HL-60 (cell line): ENCODE measurements at regions not wholly inside any gene's neighbourhood (a gene's known extent, or its start where the extent isn't known, plus 50 kb on each side); places are given as distances from the start of the nearest gene placed in this dataset.
A peak's percentile ranks its signal among the peaks of the same experiment; 100 is the strongest.

Source experiments
- DNase-seq, 2 experiments: peaks; one replicate each; pipeline ENCODE4 v3.0.0-alpha.2; 2010 to 2020; ENCODE audit warnings: low read depth in 1 of 2, low spot score in 1 of 2
- H3K27ac ChIP-seq: fragments of 250-450 bp; sonication (Bioruptor Pico); replicated peaks from 2 replicates; pipeline ENCODE4 v1.5.1; 2020; ENCODE audit warnings: mild to moderate bottlenecking, moderate library complexity
- H3K27me3 ChIP-seq: fragments of 250-450 bp; sonication (Bioruptor Pico); 2 replicates; pipeline ENCODE4 v1.5.1; 2021; ENCODE audit warnings: mild to moderate bottlenecking, moderate library complexity; ENCODE audit not compliant: insufficient read depth, poor library complexity, severe bottlenecking
- H3K4me3 ChIP-seq: replicated peaks from 2 replicates; pipeline ENCODE4 v1.5.1; 2011; ENCODE audit warnings: mild to moderate bottlenecking, control low read depth, low read length; ENCODE audit not compliant: insufficient read depth
- CTCF ChIP-seq: IDR thresholded peaks from one replicate; pipeline ENCODE4 v1.5.1; 2011; ENCODE audit warnings: low read length, control low read depth, inconsistent platforms; ENCODE audit not compliant: insufficient read depth
- GABPA ChIP-seq: IDR thresholded peaks from 2 replicates; pipeline ENCODE4 v1.6.1; 2012; ENCODE audit warnings: low read depth
- POLR2AphosphoS5 ChIP-seq: IDR thresholded peaks from 2 replicates; pipeline ENCODE4 v1.6.1; 2012; ENCODE audit warnings: low read depth
- SPI1 ChIP-seq: IDR thresholded peaks from 2 replicates; pipeline ENCODE4 v1.6.1; 2012; ENCODE audit warnings: low read depth, mild to moderate bottlenecking, borderline replicate concordance
- TF ChIP-seq, protein P1 (sequence below): IDR thresholded peaks from 2 replicates; pipeline ENCODE4 v1.6.1; 2012; ENCODE audit warnings: low read depth; ENCODE audit not compliant: insufficient replicate concordance

GRCh38 chr10:78640796-78641636, 427.8 kb upstream of the ZMIZ1 start:
- DNase-seq, result peak; percentile 5 to 90
- Histone ChIP-seq H3K27me3 (no peaks in the 10 kb centered on the region), H3K4me3 (no peak overlapping the region), H3K27ac (peak overlapping the region; percentile 47)
- TF ChIP-seq POLR2AphosphoS5, result no peak
- TF ChIP-seq CTCF, result no peak
- TF ChIP-seq SPI1, result no peak; the same call in 1 of the 2 replicates
- TF ChIP-seq, protein P1, sequence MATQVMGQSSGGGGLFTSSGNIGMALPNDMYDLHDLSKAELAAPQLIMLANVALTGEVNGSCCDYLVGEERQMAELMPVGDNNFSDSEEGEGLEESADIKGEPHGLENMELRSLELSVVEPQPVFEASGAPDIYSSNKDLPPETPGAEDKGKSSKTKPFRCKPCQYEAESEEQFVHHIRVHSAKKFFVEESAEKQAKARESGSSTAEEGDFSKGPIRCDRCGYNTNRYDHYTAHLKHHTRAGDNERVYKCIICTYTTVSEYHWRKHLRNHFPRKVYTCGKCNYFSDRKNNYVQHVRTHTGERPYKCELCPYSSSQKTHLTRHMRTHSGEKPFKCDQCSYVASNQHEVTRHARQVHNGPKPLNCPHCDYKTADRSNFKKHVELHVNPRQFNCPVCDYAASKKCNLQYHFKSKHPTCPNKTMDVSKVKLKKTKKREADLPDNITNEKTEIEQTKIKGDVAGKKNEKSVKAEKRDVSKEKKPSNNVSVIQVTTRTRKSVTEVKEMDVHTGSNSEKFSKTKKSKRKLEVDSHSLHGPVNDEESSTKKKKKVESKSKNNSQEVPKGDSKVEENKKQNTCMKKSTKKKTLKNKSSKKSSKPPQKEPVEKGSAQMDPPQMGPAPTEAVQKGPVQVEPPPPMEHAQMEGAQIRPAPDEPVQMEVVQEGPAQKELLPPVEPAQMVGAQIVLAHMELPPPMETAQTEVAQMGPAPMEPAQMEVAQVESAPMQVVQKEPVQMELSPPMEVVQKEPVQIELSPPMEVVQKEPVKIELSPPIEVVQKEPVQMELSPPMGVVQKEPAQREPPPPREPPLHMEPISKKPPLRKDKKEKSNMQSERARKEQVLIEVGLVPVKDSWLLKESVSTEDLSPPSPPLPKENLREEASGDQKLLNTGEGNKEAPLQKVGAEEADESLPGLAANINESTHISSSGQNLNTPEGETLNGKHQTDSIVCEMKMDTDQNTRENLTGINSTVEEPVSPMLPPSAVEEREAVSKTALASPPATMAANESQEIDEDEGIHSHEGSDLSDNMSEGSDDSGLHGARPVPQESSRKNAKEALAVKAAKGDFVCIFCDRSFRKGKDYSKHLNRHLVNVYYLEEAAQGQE, result no peak
- no peak for TF ChIP-seq GABPA

- no peak for DNase-seq
- no peaks in the 10 kb centered on the region for H3K27me3 ChIP-seq
- H3K4me3 ChIP-seq, result no peak overlapping the region
- H3K27ac ChIP-seq, result peak overlapping the region; percentile 42
- no peak for TF ChIP-seq GABPA
- TF ChIP-seq POLR2AphosphoS5, result no peak
- TF ChIP-seq CTCF, result no peak
- TF ChIP-seq SPI1, result no peak
- TF ChIP-seq, protein P1, result no peak
Observed at GRCh38 chr10:78641693-78642092, 427.1 kb upstream of the ZMIZ1 start.

DNA sequence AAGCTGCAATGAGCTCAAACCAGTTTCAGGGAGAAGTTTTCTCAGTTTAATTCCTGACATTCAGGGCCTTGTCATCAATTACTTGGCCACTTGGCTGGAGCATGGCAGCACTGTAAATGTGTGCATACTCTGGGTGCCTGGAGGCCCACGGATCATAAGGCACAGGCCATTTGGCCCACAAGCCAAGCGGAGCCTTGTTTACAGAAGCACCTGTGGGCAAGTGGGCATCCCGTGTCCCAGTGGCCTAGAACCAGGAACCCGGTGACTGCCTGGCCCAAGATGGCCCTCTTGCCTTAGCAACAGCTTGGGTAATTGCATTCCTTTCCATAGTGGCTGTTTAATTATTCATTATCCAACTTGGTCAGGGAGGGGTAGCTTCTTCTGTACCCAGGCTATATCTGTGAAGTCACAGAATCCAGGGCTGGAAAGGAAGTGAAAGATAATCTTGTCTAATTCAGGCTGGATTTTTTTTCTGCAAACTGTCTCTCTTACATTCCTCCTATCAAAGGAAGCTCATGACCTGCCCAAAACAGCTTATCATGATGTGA, 426.4 kb upstream of the ZMIZ1 start:
- TF ChIP-seq, protein P1, result no peak
- TF ChIP-seq SPI1 (no peak), CTCF (no peak), POLR2AphosphoS5 (no peak), GABPA (no peak)
- H3K4me3 ChIP-seq, result no peak overlapping the region
- no peak overlapping the region for H3K27ac ChIP-seq
- no peak for DNase-seq
- H3K27me3 ChIP-seq, result no peaks in the 10 kb centered on the region
